HL-60 (cell line): ENCODE measurements at regions not wholly inside any gene's neighbourhood (a gene's known extent, or its start where the extent isn't known, plus 50 kb on each side); places are given as distances from the start of the nearest gene placed in this dataset.

Source experiments
- CTCF ChIP-seq: IDR thresholded peaks from one replicate; pipeline ENCODE4 v1.5.1; 2011; ENCODE audit warnings: low read length, control low read depth, inconsistent platforms; ENCODE audit not compliant: insufficient read depth
- POLR2AphosphoS5 ChIP-seq: IDR thresholded peaks from 2 replicates; pipeline ENCODE4 v1.6.1; 2012; ENCODE audit warnings: low read depth
- SPI1 ChIP-seq: IDR thresholded peaks from 2 replicates; pipeline ENCODE4 v1.6.1; 2012; ENCODE audit warnings: low read depth, mild to moderate bottlenecking, borderline replicate concordance
- TF ChIP-seq, protein P1 (sequence below): IDR thresholded peaks from 2 replicates; pipeline ENCODE4 v1.6.1; 2012; ENCODE audit warnings: low read depth; ENCODE audit not compliant: insufficient replicate concordance

DNA sequence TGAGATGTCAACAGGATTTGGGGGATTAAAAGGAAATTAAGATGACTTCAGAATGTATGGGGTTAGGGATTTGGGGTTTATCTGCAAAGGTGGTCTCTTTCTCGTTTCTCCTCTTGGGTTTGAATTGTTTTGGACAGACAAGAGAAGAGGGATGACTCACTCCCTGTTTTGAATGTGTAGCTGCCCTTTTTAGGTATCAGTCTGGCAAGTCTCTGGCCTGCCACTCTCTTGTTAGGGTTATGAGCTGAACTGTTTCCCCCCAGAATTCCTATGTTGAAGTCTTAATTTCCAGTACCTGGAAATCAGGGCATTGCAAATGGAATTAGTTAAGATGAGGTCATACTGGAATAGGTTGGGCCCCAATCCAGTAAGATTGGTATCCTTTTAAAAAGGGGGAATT is 291.7 kb downstream of the MEX3B start:
- TF ChIP-seq CTCF (no peak), POLR2AphosphoS5 (no peak), SPI1 (no peak)
- TF ChIP-seq, protein P1, sequence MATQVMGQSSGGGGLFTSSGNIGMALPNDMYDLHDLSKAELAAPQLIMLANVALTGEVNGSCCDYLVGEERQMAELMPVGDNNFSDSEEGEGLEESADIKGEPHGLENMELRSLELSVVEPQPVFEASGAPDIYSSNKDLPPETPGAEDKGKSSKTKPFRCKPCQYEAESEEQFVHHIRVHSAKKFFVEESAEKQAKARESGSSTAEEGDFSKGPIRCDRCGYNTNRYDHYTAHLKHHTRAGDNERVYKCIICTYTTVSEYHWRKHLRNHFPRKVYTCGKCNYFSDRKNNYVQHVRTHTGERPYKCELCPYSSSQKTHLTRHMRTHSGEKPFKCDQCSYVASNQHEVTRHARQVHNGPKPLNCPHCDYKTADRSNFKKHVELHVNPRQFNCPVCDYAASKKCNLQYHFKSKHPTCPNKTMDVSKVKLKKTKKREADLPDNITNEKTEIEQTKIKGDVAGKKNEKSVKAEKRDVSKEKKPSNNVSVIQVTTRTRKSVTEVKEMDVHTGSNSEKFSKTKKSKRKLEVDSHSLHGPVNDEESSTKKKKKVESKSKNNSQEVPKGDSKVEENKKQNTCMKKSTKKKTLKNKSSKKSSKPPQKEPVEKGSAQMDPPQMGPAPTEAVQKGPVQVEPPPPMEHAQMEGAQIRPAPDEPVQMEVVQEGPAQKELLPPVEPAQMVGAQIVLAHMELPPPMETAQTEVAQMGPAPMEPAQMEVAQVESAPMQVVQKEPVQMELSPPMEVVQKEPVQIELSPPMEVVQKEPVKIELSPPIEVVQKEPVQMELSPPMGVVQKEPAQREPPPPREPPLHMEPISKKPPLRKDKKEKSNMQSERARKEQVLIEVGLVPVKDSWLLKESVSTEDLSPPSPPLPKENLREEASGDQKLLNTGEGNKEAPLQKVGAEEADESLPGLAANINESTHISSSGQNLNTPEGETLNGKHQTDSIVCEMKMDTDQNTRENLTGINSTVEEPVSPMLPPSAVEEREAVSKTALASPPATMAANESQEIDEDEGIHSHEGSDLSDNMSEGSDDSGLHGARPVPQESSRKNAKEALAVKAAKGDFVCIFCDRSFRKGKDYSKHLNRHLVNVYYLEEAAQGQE = no peak
